Left cardiac atrium (tissue), 4 donors: ENCODE measurements at regions not wholly inside any gene's neighbourhood (a gene's known extent, or its start where the extent isn't known, plus 50 kb on each side); places are given as distances from the start of the nearest gene placed in this dataset.
"Not testable (repeated sequence)": the region's sequence is repeated elsewhere in the genome, so short reads cannot be mapped to it uniquely, and the experiment has no call there.

Experiments
- ATAC-seq, 2 donors: fragments of 200-7000 bp; cut with Tn5 transposase; one replicate each; pipeline ENCODE4 v1.9.1; 2020; ENCODE audit warnings: mild to moderate bottlenecking in 2 of 2, moderate library complexity in 2 of 2
- DNase-seq: peaks from one replicate; pipeline ENCODE4 v3.0.0-alpha.2; 2020
- intact Hi-C, 2 donors: fragments of 100-400 bp; cut with DNase I; formaldehyde crosslinking; loops; one replicate each; pipeline versions ENCODE4 v1.14.1 to v1.15.1; 2022 to 2023
- donor health status: DM: no; HTN: yes; CAD: no.
- donor health status: DM: no; HTN: yes; CAD: no; lungs with severe emphysema.
- donor health status: DM: yes; HTN: yes; CAD: no.
- donor health status: Dilated cardiomyopathy.

- ATAC-seq, result no peak
- intact Hi-C loops, result no loop called here
- no peak for DNase-seq
Observed at GRCh38 chr13:54232700-54233099, 1204.1 kb downstream of the OLFM4 start.

GRCh38 chr13:54234607-54235006 is 1206.0 kb downstream of the OLFM4 start:
- intact Hi-C loops, result no loop called here
- no peak for ATAC-seq
- no peak for DNase-seq

- intact Hi-C loops, result no loop called here
Observed at GRCh38 chr13:54241719-54242118, 1213.1 kb downstream of the OLFM4 start.

DNA sequence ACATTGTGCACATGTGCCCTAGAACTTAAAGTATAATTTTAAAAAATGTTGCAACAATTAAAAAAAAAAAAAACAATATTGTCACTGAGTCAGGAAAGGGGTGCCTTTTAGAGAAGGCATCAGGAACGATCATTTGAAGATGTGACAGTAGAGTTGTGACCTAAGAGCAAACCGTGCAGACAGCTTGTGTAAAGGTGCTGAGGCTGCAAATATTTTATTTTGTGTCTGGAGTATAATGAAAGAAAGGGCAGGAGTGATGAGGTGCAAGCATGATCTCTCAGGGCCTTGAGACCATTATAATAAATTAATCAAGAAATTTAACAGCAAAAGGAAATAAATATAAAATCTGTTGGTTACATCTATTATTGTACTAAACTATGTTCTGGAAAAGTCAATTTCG is 1219.7 kb downstream of the OLFM4 start:
- intact Hi-C loops, result no loop called here
- DNase-seq, result no peak
- ATAC-seq, result no peak

More at GRCh38 chr13:54241719-54242118, 1213.1 kb downstream of the OLFM4 start:
- no peak for DNase-seq
- no peak for ATAC-seq

DNA sequence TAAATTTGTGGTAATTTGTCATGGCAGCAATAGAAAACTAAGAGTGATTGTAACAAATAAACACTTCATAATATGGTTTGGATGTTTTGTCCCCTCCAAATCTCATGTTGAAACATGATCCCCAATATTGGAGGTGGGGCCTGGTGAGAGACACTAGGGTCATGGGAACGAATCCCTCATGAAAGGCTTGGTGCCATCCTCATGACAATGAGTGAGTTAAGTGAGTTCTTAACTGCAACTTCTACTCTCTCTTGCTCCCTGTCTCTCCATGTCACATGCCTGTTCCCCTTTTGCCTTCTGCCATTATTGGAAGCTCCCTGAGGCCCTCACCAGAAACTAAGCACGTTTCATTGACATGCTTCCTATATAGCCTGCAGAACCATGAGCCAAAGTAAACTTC is 1233.2 kb downstream of the OLFM4 start:
- DNase-seq, result no peak
- no peak for ATAC-seq
- intact Hi-C loops, result no loop called here

DNA sequence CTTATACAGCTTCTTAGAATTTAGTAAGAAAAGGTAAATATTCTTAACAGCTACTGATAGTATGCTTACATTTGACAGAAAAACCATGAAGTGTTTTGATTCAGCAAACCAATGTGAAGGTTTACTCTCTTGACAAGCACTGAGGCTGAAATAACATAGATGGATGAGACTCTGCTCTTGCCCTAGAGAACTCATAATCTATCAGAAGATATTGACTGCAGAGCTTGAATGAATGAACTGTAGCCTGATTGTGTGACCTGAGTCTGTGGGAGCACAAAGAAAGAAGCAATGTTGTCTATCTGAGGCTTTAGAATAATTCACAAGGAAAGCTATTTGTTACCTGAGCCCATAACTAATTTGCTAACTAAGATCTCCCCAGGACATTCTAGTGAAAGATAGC is 1235.3 kb downstream of the OLFM4 start:
- ATAC-seq (no peak), DNase-seq (no peak)
- intact Hi-C loops, result no loop called here

DNA sequence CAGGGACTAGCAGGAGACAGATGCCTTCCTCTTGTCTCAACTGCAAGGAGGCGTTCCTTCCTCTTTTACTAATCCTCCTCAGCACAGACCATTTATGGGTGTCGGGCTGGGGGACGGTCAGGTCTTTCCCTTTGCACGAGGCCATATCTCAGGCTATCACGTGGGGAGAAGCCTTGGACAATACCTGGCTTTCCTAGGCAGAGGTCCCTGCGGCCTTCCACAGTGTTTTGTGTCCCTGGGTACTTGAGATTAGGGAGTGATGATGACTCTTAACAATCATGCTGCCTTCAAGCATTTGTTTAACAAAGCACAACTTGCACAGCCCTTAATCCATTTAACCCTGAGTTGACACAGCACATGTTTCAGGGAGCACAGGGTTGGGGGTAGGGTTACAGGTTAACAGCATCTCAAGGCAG is 1238.6 kb downstream of the OLFM4 start:
- intact Hi-C loops, ATAC-seq, DNase-seq: not testable (repeated sequence)

GRCh38 chr13:54268013-54268695 is 1239.5 kb downstream of the OLFM4 start:
- intact Hi-C loops, DNase-seq, ATAC-seq: not testable (repeated sequence)

- no peak for DNase-seq
- intact Hi-C loops, result no loop called here
- ATAC-seq, result no peak
Observed at GRCh38 chr13:54287062-54287764, 1258.6 kb downstream of the OLFM4 start.

GRCh38 chr13:54301085-54301484 is 1272.5 kb downstream of the OLFM4 start:
- ATAC-seq, result no peak
- intact Hi-C loops, result no loop called here
- DNase-seq, result no peak

DNA sequence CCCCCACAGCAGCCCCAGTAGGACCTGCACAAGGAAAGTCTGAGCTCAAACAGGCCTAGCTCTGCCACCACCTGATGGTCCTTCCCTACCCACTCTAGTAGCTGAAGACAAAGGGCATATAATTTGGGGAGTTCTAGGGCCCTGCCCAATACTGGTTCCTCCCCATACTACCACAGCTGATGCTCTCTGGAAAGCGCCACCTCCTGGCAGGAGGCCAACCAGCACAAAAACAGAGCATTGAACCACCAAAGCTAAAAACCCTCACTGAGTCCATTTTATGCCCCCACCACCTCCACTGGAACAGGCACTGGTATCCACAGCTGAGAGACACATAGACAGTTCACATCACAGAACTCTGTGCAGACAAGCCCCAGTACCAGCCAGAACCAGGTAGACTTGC is 1276.8 kb downstream of the OLFM4 start:
- DNase-seq (no peak), ATAC-seq (no peak)
- intact Hi-C loops, result no loop called here

DNA sequence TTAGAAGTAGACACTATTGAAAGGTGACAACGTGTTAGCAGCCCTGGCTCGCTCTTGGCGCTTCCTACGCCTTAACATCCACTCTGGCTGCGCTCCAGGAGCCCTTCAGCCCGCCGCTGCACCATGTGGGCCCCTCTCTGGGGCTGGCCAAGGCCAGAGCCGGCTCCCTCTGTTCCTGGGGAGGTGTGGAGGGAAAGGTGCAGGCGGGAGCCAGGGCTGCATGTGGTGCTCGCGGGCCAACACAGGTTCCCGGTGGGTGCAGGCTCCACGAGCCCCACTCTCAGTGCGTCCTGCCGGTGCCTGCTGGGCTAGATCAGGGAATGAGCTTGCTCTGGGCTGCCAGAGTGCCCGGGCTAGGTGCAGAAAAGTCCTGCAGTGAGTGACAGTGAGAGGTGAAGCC is 1284.3 kb downstream of the OLFM4 start:
- intact Hi-C loops, result no loop called here
- no peak for DNase-seq
- no peak for ATAC-seq

DNA sequence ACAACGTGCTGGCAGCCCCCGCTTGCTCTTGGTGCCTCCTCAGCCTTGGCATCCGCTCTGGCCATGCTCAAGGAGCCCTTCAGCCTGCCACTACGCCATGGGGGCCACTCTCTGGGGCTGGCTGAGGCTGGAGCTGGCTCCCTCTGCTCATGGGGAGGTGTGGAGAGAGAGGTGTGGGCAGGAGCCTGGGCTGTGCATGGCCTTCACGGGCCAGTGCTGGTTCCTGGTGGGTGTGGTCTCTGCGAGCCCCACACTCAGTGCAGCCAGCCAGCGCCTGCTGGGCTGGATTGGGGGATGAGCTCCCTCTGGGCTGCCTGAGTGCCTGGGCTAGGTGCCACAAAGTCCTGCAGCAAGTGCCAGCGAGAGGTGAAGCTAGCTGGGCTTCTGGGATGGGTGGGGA is 1289.1 kb downstream of the OLFM4 start:
- no peak for ATAC-seq
- DNase-seq, result no peak
- intact Hi-C loops, result no loop called here

DNA sequence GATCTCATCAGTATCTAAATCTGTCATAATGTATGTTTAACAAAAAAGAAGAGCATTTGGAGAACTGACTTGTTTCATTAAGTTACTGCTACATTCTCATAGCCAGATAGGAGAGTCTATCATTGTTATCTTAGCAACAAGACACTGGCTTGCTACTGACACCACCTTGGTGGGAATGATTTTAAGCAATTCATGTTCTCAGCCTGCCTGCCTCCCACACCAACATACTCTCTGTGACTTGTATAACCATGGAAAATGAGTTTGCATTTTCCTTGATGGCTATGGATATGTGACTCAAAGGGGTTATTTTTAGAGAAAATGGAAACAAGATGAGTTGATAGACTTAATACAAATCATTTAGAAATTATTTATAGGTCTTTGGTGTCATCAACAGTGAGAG is 1308.9 kb downstream of the OLFM4 start:
- no peak for DNase-seq
- intact Hi-C loops, result no loop called here
- no peak for ATAC-seq

DNA sequence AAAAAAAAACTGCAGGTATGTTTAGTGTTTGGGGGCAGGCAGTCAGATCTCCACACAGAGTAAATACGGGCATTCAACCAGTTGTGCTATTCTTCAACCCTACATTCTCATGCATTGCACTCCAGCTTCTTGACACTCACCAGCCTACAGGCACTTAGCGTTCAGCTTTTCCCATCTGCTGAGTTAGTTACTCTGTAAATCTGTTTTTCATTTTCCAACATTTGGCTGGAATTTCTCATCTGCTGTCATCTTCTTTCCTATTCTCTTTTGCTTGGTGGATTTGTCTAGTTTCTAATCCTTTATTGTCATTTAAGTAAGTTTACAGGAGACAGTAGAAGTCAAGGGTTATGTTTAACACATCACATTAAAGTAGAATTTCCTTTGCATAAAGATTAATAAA is 1318.9 kb downstream of the OLFM4 start:
- no peak for DNase-seq
- no peak for ATAC-seq
- intact Hi-C loops, result no loop called here

DNA sequence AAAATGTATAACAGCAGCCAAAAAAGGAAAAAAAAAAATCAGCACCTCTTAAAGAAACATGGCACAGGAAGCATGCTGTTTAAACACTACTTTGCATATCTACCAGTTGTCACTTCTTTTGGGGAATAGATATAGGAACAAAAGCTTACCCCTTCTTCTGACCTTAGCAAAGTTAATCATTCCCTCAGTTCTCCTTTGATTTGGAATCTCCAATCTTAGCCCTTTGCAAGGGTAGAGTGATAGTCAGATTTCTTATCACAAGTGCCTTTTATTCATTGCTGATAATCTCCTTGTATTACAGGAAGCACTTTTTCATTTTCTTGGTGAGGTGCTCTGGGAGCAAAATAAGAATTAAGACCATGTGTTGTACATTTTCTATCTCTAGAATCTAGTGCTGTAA is 1327.6 kb downstream of the OLFM4 start:
- ATAC-seq (no peak), DNase-seq (no peak)
- intact Hi-C loops, result no loop called here

GRCh38 chr13:54356849-54357248 is 1328.2 kb downstream of the OLFM4 start:
- intact Hi-C loops, result no loop called here
- DNase-seq (no peak), ATAC-seq (no peak)

DNA sequence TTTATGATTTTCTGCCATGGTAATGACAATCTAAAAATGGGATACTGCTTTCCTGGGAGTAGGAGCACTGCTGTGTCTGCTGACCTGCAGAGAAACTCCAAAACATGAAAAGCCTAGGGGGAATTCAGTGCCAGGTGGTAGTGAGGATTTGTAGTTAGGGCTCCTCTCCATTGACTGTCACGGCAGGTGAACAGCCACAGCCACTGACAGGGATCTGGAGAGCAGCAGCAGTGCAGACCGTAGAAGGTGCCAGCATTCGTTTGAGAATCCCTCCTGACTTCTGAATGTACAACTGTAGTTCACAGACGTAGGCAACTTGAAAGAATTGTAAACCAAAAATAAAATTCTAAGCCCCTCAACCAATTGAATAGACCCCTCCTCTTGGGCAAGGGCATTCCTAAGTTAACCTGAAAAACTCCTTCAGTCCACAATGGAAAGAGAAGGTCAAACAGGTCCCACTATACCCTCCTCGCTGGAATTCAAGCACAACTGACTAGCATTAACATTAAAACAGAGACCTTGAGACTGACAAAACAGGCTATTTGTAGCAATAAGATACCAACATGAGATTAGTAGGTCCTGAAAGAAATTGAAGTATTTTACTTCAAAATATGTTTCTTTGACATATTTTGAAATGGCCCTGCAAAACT is 1328.8 kb downstream of the OLFM4 start:
- no peak for ATAC-seq
- DNase-seq, result no peak
- intact Hi-C loops, result no loop called here

DNA sequence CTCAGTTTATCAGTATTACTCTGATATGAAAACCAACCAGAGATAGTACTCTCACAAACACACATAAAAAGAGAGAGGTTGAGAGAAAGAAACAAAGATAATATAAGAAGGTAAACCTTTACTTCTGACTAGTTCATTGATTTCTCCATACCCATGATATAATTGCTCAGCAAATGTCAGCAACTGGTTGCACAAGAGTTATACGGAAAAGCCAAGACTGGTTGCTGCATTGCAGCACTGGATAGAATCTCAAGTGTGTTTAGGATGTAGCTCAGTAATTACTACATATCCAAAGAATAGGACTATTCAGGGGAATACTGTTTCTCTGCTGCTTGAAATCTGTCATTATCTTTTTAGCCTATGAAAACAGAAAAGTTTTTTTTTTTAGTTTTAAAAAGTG is 1332.8 kb downstream of the OLFM4 start:
- DNase-seq (no peak), ATAC-seq (peak in 1 of 2 donors; percentile 41)
- intact Hi-C loops, result no loop called here

DNA sequence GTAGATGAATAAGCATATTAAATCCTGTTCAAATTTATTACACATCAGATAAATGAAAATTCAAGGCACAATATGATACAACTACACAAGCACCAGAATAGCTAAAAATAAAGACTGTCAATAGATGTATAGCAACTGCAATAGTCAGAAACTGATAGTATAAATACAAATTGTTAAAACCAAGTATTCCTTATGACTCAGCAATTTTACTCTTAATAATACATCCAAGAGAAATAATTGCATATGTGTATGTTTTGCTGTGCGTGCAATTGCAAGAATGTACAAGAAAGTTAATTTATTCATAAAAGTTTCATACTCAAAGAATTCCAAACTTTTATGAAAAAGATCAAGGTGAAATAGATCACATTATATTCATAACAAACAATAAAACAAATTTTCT is 1338.1 kb downstream of the OLFM4 start:
- no peak for DNase-seq
- ATAC-seq, result no peak
- intact Hi-C loops, result no loop called here
